ENCODE measurements at regions not wholly inside any gene's neighbourhood (a gene's known extent, or its start where the extent isn't known, plus 50 kb on each side); places are given as distances from the start of the nearest gene placed in this dataset.

DNA sequence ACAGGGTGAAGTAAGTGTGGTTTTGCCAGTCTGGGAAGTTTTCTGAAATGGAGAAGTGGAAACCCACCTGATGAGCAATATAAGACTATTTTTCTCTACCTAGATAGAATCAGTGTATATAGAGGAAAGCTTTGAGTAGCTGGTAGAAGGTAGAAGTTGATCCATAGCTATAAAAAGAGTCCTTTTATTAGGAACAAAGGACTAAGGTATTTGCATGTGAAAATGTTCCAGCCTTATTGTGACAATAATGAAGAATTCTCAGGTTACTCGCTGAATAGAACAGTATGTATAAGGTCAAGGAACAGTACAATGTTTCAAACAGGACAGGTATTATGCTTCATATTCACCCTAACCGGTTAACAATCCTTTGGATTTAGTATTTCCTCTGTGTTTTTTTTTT, 972.2 kb downstream of the OTOL1 start:
- TF ChIP-seq, protein P1, sequence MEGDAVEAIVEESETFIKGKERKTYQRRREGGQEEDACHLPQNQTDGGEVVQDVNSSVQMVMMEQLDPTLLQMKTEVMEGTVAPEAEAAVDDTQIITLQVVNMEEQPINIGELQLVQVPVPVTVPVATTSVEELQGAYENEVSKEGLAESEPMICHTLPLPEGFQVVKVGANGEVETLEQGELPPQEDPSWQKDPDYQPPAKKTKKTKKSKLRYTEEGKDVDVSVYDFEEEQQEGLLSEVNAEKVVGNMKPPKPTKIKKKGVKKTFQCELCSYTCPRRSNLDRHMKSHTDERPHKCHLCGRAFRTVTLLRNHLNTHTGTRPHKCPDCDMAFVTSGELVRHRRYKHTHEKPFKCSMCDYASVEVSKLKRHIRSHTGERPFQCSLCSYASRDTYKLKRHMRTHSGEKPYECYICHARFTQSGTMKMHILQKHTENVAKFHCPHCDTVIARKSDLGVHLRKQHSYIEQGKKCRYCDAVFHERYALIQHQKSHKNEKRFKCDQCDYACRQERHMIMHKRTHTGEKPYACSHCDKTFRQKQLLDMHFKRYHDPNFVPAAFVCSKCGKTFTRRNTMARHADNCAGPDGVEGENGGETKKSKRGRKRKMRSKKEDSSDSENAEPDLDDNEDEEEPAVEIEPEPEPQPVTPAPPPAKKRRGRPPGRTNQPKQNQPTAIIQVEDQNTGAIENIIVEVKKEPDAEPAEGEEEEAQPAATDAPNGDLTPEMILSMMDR (conservative IDR thresholded peaks at IDR 0.05; ENCODE audit: low read length) = no peak
- no peak for TF ChIP-seq EZH2phosphoT487 (IDR thresholded peaks at IDR 0.05; ENCODE audit: borderline replicate concordance, low read depth, low read length)

All from OCI-LY7 (cell line).